H9 (cell line): ENCODE measurements at regions not wholly inside any gene's neighbourhood (a gene's known extent, or its start where the extent isn't known, plus 50 kb on each side); places are given as distances from the start of the nearest gene placed in this dataset.

ENCODE experiments used
- DNase-seq: peaks from one replicate; pipeline ENCODE4 v3.0.0-alpha.2; 2017
- H2AFZ ChIP-seq: one replicate; pipeline ENCODE4 v1.6.1; 2013; ENCODE audit warnings: mild to moderate bottlenecking, low read length, control low read depth, moderate library complexity
- H2AK5ac ChIP-seq: 2 replicates; pipeline ENCODE4 v1.6.1; 2013; ENCODE audit warnings: low read length, control low read depth, mixed read lengths; ENCODE audit not compliant: insufficient read length
- H2BK120ac ChIP-seq: one replicate; pipeline ENCODE4 v1.6.1; 2013; ENCODE audit warnings: low read depth, mild to moderate bottlenecking, low read length, control low read depth, inconsistent platforms; ENCODE audit not compliant: poor library complexity, severe bottlenecking
- H2BK12ac ChIP-seq: 2 replicates; pipeline ENCODE4 v1.6.1; 2013; ENCODE audit warnings: low read length, control low read depth, mixed read lengths, low read depth; ENCODE audit not compliant: insufficient read length
- H2BK15ac ChIP-seq: 2 replicates; pipeline ENCODE4 v1.6.1; 2013; ENCODE audit warnings: low read depth, low read length, control low read depth
- H2BK20ac ChIP-seq: one replicate; pipeline ENCODE4 v1.6.1; 2013; ENCODE audit warnings: low read depth, mild to moderate bottlenecking, low read length, control low read depth, inconsistent platforms; ENCODE audit not compliant: poor library complexity, severe bottlenecking
- H2BK5ac ChIP-seq: 2 replicates; pipeline ENCODE4 v1.6.1; 2013; ENCODE audit warnings: low read length, control low read depth, mixed read lengths; ENCODE audit not compliant: insufficient read length
- H3K14ac ChIP-seq: 2 replicates; pipeline ENCODE4 v1.6.1; 2013; ENCODE audit warnings: low read length, control low read depth; ENCODE audit not compliant: insufficient read depth
- H3K18ac ChIP-seq: 2 replicates; pipeline ENCODE4 v1.6.1; 2013; ENCODE audit warnings: low read depth, mild to moderate bottlenecking, mixed read lengths, low read length, control low read depth; ENCODE audit not compliant: insufficient read length
- H3K23ac ChIP-seq: 2 replicates; pipeline ENCODE4 v1.6.1; 2013; ENCODE audit warnings: low read length, control low read depth, mixed read lengths, low read depth; ENCODE audit not compliant: insufficient read length
- H3K23me2 ChIP-seq: 2 replicates; pipeline ENCODE4 v1.6.1; 2013; ENCODE audit warnings: low read depth, mild to moderate bottlenecking, mixed read lengths, low read length, control low read depth; ENCODE audit not compliant: insufficient read length, poor library complexity, severe bottlenecking
- H3K27ac ChIP-seq: 2 replicates; pipeline ENCODE4 v1.5.1; 2013; ENCODE audit warnings: low read length, control low read depth, mixed read lengths, low read depth; ENCODE audit not compliant: insufficient read length
- H3K27me3 ChIP-seq: 2 replicates; pipeline ENCODE4 v1.6.1; 2013; ENCODE audit warnings: low read length, control low read depth, inconsistent platforms; ENCODE audit not compliant: insufficient read depth
- H3K4ac ChIP-seq: 2 replicates; pipeline ENCODE4 v1.6.1; 2013; ENCODE audit warnings: low read depth, mild to moderate bottlenecking, control low read depth, inconsistent platforms, low read length, moderate library complexity
- H3K4me1 ChIP-seq: 2 replicates; pipeline ENCODE4 v1.6.1; 2013; ENCODE audit warnings: low read length, control low read depth, inconsistent platforms; ENCODE audit not compliant: insufficient read depth
- H3K4me2 ChIP-seq: 2 replicates; pipeline ENCODE4 v1.6.1; 2013; ENCODE audit warnings: low read length, control low read depth, mixed read lengths; ENCODE audit not compliant: insufficient read length, insufficient read depth
- H3K56ac ChIP-seq: 2 replicates; pipeline ENCODE4 v1.6.1; 2013; ENCODE audit warnings: low read depth, mild to moderate bottlenecking, mixed read lengths, low read length, control low read depth; ENCODE audit not compliant: insufficient read length
- H3K79me1 ChIP-seq: 2 replicates; pipeline ENCODE4 v1.6.1; 2013; ENCODE audit warnings: low read depth, mild to moderate bottlenecking, moderate library complexity, low read length, control low read depth, inconsistent platforms; ENCODE audit not compliant: insufficient read depth, poor library complexity, severe bottlenecking
- H3K79me2 ChIP-seq: 2 replicates; pipeline ENCODE4 v1.6.1; 2013; ENCODE audit warnings: low read length, control low read depth, inconsistent platforms; ENCODE audit not compliant: insufficient read depth
- H3K9ac ChIP-seq: 2 replicates; pipeline ENCODE4 v1.6.1; 2013; ENCODE audit warnings: low read length, control low read depth, mixed read lengths; ENCODE audit not compliant: insufficient read length; ENCODE audit errors: extremely low read depth
- H3K9me3 ChIP-seq: one replicate; pipeline ENCODE4 v1.6.1; 2013; ENCODE audit warnings: low read depth, low read length, inconsistent platforms; ENCODE audit not compliant: control insufficient read depth
- H3T11ph ChIP-seq: one replicate; pipeline ENCODE4 v1.6.1; 2013; ENCODE audit warnings: mild to moderate bottlenecking, low read length, control low read depth, inconsistent platforms
- H4K20me1 ChIP-seq: one replicate; pipeline ENCODE4 v1.6.1; 2013; ENCODE audit not compliant: control insufficient read depth, insufficient read length, insufficient read depth
- H4K5ac ChIP-seq: 2 replicates; pipeline ENCODE4 v1.6.1; 2013; ENCODE audit warnings: low read depth, mild to moderate bottlenecking, mixed read lengths, low read length, control low read depth; ENCODE audit not compliant: insufficient read length
- H4K8ac ChIP-seq: replicated peaks from 2 replicates; pipeline ENCODE4 v1.6.1; 2013; ENCODE audit warnings: low read length, control low read depth, mixed read lengths, low read depth; ENCODE audit not compliant: insufficient read length
- H4K91ac ChIP-seq: 2 replicates; pipeline ENCODE4 v1.6.1; 2013; ENCODE audit warnings: low read depth, mild to moderate bottlenecking, moderate library complexity, mixed read lengths, low read length, control low read depth; ENCODE audit not compliant: insufficient read length
- H3K27ac Mint-ChIP-seq, 3 experiments: 2 replicates in 2 of 3; 3 replicates in 1 of 3; pipeline ENCODE4 v1.8.0; 2020 to 2021; ENCODE audit warnings: mixed read lengths in 3 of 3, mild to moderate bottlenecking in 1 of 3, moderate library complexity in 1 of 3
- H3K27me3 Mint-ChIP-seq: 2 replicates; pipeline ENCODE4 v1.8.0; 2021; ENCODE audit warnings: low read depth, mild to moderate bottlenecking, moderate library complexity, mixed read lengths
- H3K36me3 Mint-ChIP-seq, 3 experiments: 2 replicates in 2 of 3; 3 replicates in 1 of 3; pipeline ENCODE4 v1.8.0; 2020 to 2021; ENCODE audit warnings: low read depth in 3 of 3, mixed read lengths in 3 of 3; ENCODE audit not compliant: insufficient read depth in 1 of 3
- H3K4me1 Mint-ChIP-seq, 2 experiments: 2 replicates each; pipeline ENCODE4 v1.8.0; 2020; ENCODE audit warnings: mixed read lengths in 2 of 2
- H3K4me3 Mint-ChIP-seq, 2 experiments: 2 replicates in 1 of 2; 3 replicates in 1 of 2; pipeline ENCODE4 v1.8.0; 2020 to 2021; ENCODE audit warnings: mild to moderate bottlenecking in 2 of 2, mixed read lengths in 2 of 2, moderate library complexity in 1 of 2
- H3K9me3 Mint-ChIP-seq, 2 experiments: 2 replicates in 1 of 2; 3 replicates in 1 of 2; pipeline ENCODE4 v1.8.0; 2020; ENCODE audit warnings: mild to moderate bottlenecking in 2 of 2, mixed read lengths in 2 of 2, moderate library complexity in 1 of 2
- CTCF ChIP-seq: fragments of 200-600 bp; sonication (generic); conservative IDR thresholded peaks from 3 replicates; pipeline ENCODE4 v1.8.0; 2021; ENCODE audit warnings: antibody characterized with exemption, mild to moderate bottlenecking
- WGBS: extraction: QIAGEN DNeasy Blood & Tissue Kit; methylation state at CpG from one replicate; pipeline ENCODE4 v1.1.7; 2013; ENCODE audit warnings: missing lambda C conversion rate, low lambda C conversion rate, mixed read lengths; ENCODE audit not compliant: insufficient read length; ENCODE audit errors: extremely low coverage; 5-methylcytosine and 5-hydroxymethylcytosine counted together

- no peak for DNase-seq
- H3K4me2 ChIP-seq, result no peak overlapping the region
- no peak overlapping the region for H2BK5ac ChIP-seq
- peak; percentile 75 for TF ChIP-seq CTCF
- H3K27me3 Mint-ChIP-seq, result no peaks in the 10 kb centered on the region
- H3K27ac ChIP-seq, result no peak overlapping the region
- H2BK12ac ChIP-seq, result no peak overlapping the region
- H3K14ac ChIP-seq, result no peak overlapping the region
- no peak overlapping the region for H4K8ac ChIP-seq
- H3K18ac ChIP-seq, result no peak overlapping the region
- no peak overlapping the region for H2BK20ac ChIP-seq
- H3T11ph ChIP-seq, result no peak overlapping the region
- H2AK5ac ChIP-seq, result no peak overlapping the region
- H3K9me3 ChIP-seq, result no peaks in the 10 kb centered on the region
- no CpG with 5 or more reads among the region's 4 CpGs for WGBS
- peaks cover 6% of the 10 kb centered on the region; the same call in 1 of the 2 replicates for H3K4me1 ChIP-seq
- H4K20me1 ChIP-seq, result no peaks in the 10 kb centered on the region
- H3K4me3 Mint-ChIP-seq, result no peak overlapping the region
- no peak overlapping the region for H2AFZ ChIP-seq
- no peaks in the 10 kb centered on the region for H3K36me3 Mint-ChIP-seq
- H3K9ac ChIP-seq, result no peak overlapping the region
- no peak overlapping the region for H3K23ac ChIP-seq
- peaks cover 13 to 18% of the 10 kb centered on the region in 2 experiments for H3K4me1 Mint-ChIP-seq
- H2BK15ac ChIP-seq, result no peak overlapping the region
- H3K4ac ChIP-seq, result no peak overlapping the region
- no peaks in the 10 kb centered on the region for H3K27me3 ChIP-seq
- no peaks in the 10 kb centered on the region for H3K23me2 ChIP-seq
- no peaks in the 10 kb centered on the region for H3K79me2 ChIP-seq
- no peaks in the 10 kb centered on the region for H3K9me3 Mint-ChIP-seq
- H4K5ac ChIP-seq, result no peak overlapping the region
- no peak overlapping the region for H4K91ac ChIP-seq
- no peaks in the 10 kb centered on the region for H3K79me1 ChIP-seq
- H3K56ac ChIP-seq, result no peak overlapping the region
- H2BK120ac ChIP-seq, result no peak overlapping the region
- no peak overlapping the region for H3K27ac Mint-ChIP-seq
Measured at GRCh38 chr2:199019898-199020507, 437.7 kb downstream of the SATB2 start.
